ENCODE measurements at regions not wholly inside any gene's neighbourhood (a gene's known extent, or its start where the extent isn't known, plus 50 kb on each side); places are given as distances from the start of the nearest gene placed in this dataset.

DNA sequence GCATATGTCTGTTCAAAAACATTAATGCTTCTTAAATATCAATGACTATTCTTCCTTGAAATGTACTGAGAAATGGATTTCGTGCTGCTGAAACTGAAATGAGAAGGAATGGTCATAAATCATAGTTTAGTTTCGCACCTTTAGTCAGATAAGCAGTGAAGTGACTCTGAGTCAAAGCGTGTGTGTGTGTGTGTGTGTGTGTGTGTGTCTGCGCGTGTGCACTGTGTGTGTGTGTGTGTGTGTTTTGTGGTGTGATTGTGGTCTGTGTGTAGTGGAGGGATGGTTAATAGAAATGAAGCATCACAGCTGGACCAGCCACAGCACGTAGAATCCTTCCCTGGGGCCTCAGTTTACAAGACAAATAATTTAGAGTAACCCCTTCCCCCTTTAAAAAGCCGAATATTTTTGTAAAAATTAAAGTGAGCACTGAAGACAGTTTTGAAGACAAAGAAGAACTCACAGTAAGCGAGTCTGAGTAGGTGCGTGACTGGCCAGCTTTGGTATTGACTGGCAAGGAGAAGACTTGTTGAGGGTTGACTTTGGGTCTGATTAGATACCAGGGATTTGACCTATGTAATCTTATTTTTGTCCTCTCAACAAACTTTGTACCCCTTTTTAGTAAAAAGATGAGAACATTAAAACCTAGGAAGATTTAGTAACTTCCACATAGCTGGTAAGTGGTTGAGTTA lies 202.0 kb upstream of the IL12A start:
- H3K4me3 ChIP-seq (ENCODE audit: low read depth, low read length) = no peak overlapping the region
- TF ChIP-seq, protein P1, sequence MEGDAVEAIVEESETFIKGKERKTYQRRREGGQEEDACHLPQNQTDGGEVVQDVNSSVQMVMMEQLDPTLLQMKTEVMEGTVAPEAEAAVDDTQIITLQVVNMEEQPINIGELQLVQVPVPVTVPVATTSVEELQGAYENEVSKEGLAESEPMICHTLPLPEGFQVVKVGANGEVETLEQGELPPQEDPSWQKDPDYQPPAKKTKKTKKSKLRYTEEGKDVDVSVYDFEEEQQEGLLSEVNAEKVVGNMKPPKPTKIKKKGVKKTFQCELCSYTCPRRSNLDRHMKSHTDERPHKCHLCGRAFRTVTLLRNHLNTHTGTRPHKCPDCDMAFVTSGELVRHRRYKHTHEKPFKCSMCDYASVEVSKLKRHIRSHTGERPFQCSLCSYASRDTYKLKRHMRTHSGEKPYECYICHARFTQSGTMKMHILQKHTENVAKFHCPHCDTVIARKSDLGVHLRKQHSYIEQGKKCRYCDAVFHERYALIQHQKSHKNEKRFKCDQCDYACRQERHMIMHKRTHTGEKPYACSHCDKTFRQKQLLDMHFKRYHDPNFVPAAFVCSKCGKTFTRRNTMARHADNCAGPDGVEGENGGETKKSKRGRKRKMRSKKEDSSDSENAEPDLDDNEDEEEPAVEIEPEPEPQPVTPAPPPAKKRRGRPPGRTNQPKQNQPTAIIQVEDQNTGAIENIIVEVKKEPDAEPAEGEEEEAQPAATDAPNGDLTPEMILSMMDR (IDR thresholded peaks at IDR 0.05; ENCODE audit: borderline replicate concordance, insufficient read depth, low read depth, low read length) = no peak

DNA sequence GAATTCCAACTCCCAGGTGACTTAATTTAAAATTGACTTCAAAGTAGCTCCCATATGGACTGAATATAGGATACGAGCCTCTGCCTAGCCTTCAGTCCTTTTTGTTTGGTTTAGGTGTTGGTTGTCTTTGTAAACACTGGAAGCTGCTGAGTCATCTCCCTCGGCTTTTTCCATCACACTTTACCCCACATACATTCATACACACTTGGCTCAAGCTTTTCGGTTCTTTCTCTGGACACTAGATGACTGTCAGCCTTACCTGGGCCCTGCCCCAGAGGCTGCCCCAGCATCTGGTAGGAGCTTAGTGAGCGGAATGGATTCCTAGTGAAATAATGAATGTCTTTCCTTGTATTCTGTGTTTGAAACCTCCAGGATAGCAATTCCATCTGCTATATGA lies 201.5 kb upstream of the IL12A start:
- no peak overlapping the region for H3K4me3 ChIP-seq (ENCODE audit: low read depth, low read length)
- TF ChIP-seq, protein P1 (IDR thresholded peaks at IDR 0.05; ENCODE audit: borderline replicate concordance, insufficient read depth, low read depth, low read length) = no peak

DNA sequence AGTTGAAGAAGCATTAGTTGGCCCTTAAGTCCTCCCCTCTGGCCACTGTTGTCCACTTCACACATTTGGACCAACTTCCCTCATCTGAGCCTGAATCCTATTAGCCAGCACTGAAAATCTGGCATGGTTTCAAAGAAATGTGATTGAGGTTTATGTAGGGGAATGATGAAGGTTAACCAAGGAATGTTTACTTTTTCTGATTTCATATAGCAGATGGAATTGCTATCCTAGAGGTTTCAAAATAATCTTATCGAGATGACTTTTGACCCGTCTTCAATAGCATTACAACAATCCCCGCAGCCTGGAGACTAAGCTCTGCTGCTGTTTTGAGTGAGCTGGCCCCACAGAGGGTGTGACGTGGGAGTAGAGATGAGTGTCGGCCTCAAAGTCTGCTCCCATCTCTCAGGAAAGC lies 200.8 kb upstream of the IL12A start:
- TF ChIP-seq, protein P1 (IDR thresholded peaks at IDR 0.05; ENCODE audit: borderline replicate concordance, insufficient read depth, low read depth, low read length) = no peak
- no peak overlapping the region for H3K4me3 ChIP-seq (ENCODE audit: low read depth, low read length)

DNA sequence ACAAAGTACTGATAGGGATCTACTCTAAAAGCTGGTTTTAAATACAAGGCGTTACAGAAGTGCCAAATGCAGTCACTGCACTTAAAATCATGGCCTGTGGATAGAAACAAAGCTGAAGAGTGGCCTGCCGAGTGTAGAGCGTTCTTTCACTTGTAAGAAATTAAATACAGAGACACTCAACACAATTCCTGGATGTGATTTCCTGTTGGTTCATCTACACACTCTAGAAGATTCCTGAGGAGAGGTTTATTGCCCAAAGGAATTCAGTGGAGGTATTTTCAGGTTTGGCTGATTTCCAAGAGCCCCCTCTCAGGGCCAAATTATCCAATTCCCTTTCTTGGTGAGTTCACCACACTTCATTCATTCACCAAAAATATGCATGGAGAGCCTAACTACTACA lies 200.3 kb upstream of the IL12A start:
- TF ChIP-seq, protein P1 (IDR thresholded peaks at IDR 0.05; ENCODE audit: borderline replicate concordance, insufficient read depth, low read depth, low read length) = no peak

DNA sequence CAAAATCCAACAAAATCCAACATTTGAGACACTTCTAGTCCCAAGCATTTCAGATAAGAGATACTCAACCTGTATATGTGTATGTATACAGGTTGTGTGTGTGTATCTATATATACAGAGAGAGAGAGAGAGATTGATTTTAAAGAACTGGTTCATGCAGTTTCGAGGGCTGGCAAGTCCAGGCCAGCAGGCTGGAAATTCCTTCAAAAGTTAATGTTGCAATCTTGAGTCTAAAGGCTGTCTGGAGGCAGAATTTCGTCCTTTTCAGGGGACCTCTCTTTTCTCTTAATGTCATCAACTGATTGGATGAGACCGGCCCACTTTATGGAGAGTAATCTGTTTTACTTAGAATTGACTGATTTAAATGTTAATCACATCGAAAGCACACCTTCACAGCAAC lies 199.6 kb upstream of the IL12A start:
- TF ChIP-seq, protein P1 (IDR thresholded peaks at IDR 0.05; ENCODE audit: borderline replicate concordance, insufficient read depth, low read depth, low read length) = no peak
- no peak overlapping the region for H3K4me3 ChIP-seq (ENCODE audit: low read depth, low read length)

More for the DNA sequence above, 200.3 kb upstream of the IL12A start:
- H3K4me3 ChIP-seq (ENCODE audit: low read depth, low read length) = no peak overlapping the region

DNA sequence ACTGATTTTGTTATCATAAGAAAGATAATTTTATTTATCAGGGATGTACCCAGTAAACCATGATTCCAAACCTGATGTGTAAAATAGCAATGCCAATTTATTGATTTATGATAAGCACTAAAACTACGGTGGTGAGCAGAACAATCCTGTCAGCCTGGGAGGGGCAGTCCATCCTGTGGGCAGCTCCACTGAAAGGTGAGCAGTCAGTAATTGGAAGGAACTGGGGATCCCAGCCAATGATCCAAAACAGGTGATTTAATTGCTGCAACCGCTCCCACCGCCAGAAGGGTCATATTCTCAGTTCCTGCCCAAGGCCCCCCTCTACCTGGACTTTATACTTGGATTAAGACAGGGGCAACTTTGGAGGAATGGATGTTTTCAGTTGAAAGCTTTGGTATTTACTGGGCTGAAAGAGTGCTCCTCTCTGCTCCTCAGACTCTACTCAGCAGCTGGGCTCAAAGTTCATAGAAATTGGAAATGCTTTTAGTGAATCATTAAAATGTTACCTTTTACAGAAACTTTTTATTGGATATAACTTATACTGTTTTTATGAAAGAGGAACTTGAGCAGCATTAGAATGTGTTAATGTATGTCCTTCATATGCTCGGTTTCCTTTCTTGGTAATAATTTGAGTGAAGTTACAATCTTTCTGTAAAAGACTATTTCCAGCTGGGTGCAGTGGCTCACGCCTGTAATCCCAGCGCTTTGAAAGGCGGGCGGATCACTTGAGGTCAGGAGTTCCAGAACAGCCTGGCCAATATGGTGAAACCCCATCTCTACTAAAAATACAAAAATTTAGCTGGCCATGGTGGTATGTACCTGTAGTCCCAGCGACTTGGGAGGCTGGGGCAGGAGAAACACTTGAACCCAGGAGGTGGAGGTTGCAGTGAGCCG lies 198.6 kb upstream of the IL12A start:
- no peak overlapping the region for H3K4me3 ChIP-seq (ENCODE audit: low read depth, low read length)
- TF ChIP-seq, protein P1 (IDR thresholded peaks at IDR 0.05; ENCODE audit: borderline replicate concordance, insufficient read depth, low read depth, low read length) = no peak
